ENCODE measurements at regions not wholly inside any gene's neighbourhood (a gene's known extent, or its start where the extent isn't known, plus 50 kb on each side); places are given as distances from the start of the nearest gene placed in this dataset.

DNA sequence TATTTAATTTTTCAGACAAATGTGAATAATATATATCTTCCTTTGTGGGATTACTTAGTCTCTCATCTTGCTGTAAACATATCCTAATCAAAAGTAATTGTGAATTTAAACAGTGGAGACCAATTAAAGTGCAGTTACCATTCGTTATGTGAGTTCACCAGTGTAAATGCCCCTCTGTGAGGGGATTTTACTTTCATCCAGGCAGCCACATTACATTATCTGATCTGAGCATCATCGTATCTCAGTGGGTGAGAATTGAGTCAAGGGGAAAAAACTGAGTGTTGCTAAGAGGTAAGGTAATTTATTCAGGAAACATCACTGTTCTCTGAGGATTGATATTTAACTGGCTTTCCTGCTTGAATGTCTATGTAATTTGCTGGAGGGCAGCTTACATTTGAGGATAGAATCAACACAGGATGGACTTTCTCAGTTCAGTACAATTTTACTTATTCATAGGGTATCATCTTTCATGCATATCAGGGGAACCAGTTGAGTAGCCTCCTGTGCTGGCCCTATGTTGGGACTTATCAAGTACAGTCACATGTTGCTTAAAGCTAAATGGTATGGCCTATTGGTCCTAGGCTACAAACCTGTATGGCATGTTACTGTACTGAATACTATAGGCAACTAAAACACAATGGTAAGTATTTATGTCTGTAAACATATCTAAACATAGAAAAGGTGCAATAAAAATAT is 219.7 kb downstream of the CD47 start:
- TF ChIP-seq, protein P1, sequence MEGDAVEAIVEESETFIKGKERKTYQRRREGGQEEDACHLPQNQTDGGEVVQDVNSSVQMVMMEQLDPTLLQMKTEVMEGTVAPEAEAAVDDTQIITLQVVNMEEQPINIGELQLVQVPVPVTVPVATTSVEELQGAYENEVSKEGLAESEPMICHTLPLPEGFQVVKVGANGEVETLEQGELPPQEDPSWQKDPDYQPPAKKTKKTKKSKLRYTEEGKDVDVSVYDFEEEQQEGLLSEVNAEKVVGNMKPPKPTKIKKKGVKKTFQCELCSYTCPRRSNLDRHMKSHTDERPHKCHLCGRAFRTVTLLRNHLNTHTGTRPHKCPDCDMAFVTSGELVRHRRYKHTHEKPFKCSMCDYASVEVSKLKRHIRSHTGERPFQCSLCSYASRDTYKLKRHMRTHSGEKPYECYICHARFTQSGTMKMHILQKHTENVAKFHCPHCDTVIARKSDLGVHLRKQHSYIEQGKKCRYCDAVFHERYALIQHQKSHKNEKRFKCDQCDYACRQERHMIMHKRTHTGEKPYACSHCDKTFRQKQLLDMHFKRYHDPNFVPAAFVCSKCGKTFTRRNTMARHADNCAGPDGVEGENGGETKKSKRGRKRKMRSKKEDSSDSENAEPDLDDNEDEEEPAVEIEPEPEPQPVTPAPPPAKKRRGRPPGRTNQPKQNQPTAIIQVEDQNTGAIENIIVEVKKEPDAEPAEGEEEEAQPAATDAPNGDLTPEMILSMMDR (IDR thresholded peaks at IDR 0.05), result no peak
- TF ChIP-seq POLR2A (IDR thresholded peaks at IDR 0.05), result no peak

Measured in esophagus squamous epithelium (tissue), 4 donors.